Activated CD4-positive, alpha-beta T cell treated with anti-CD3 and anti-CD28 coated beads, Interleukin-2, amount 10 ng/mL, durations not matched to agents 24 days and 14 days (primary cell): ENCODE measurements at regions not wholly inside any gene's neighbourhood (a gene's known extent, or its start where the extent isn't known, plus 50 kb on each side); places are given as distances from the start of the nearest gene placed in this dataset.

Experiments used
- DNase-seq: peaks from one replicate; pipeline ENCODE4 v3.0.0; 2022
- H3K27ac Mint-ChIP-seq: one replicate; pipeline ENCODE4 v1.8.0; 2022; ENCODE audit warnings: mild to moderate bottlenecking, mixed read lengths
- H3K27me3 Mint-ChIP-seq: one replicate; pipeline ENCODE4 v1.8.0; 2022; ENCODE audit warnings: mixed read lengths
- H3K36me3 Mint-ChIP-seq: one replicate; pipeline ENCODE4 v1.8.0; 2022; ENCODE audit warnings: low read depth, mild to moderate bottlenecking, mixed read lengths
- H3K4me1 Mint-ChIP-seq: one replicate; pipeline ENCODE4 v1.8.0; 2021; ENCODE audit warnings: mixed read lengths
- H3K4me3 Mint-ChIP-seq: one replicate; pipeline ENCODE4 v1.8.0; 2022; ENCODE audit warnings: mild to moderate bottlenecking, moderate library complexity, mixed read lengths
- H3K9me3 Mint-ChIP-seq: one replicate; pipeline ENCODE4 v1.8.0; 2021; ENCODE audit warnings: mixed read lengths
- intact Hi-C: fragments of 100-400 bp; cut with micrococcal nuclease; formaldehyde crosslinking; loops from one replicate; pipeline ENCODE4 v1.15.1; 2023

DNA sequence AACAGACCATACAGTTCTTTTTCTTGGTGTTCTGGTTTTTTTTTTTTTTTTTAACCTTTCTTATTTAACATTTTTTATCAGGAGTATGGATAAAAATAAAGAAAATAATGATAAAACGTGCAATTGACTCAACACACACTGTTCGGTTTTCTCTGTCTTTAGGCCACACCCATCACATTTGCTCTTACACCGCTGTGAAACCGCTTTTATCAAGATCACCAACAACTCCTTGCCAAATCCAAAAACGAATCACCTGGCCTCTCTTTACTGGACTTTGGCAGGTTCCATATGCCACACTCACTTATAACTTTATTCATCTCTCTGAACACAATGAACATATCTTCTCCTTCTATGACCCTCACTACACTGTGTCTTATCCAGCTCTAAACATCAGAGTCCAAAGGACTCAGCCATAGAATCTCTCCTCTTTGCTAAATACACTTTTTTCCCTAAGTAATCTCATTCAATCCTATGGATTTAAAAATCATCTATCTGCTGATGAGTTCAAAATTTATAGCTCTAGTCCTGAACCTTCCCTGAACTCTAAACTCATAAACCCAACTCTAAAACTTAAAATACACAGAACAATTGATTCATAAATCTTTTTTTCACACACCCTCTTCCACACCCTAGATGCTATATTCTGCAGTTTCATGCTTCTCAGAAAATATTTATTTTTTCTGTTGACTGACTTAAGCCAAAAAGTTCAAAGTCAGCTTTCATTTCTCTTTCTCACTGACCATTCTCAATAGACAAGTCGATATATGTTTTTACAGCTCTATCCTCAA lies 800.6 kb upstream of the SOX9 start:
- peaks cover 3% of the 10 kb centered on the region for H3K9me3 Mint-ChIP-seq
- intact Hi-C loops = no loop called here
- H3K36me3 Mint-ChIP-seq = no peaks in the 10 kb centered on the region
- H3K4me1 Mint-ChIP-seq = no peaks in the 10 kb centered on the region
- no peak overlapping the region for H3K4me3 Mint-ChIP-seq
- DNase-seq = no peak
- no peak overlapping the region for H3K27ac Mint-ChIP-seq
- H3K27me3 Mint-ChIP-seq = no peaks in the 10 kb centered on the region

- no peaks in the 10 kb centered on the region for H3K4me1 Mint-ChIP-seq
- H3K4me3 Mint-ChIP-seq = no peak overlapping the region
- no peaks in the 10 kb centered on the region for H3K36me3 Mint-ChIP-seq
- H3K27ac Mint-ChIP-seq = no peak overlapping the region
- H3K27me3 Mint-ChIP-seq = no peaks in the 10 kb centered on the region
- intact Hi-C loops = no loop called here
- peaks cover 8% of the 10 kb centered on the region for H3K9me3 Mint-ChIP-seq
- DNase-seq = no peak
Observed at GRCh38 chr17:71325117-71325516, 795.7 kb upstream of the SOX9 start.

DNA sequence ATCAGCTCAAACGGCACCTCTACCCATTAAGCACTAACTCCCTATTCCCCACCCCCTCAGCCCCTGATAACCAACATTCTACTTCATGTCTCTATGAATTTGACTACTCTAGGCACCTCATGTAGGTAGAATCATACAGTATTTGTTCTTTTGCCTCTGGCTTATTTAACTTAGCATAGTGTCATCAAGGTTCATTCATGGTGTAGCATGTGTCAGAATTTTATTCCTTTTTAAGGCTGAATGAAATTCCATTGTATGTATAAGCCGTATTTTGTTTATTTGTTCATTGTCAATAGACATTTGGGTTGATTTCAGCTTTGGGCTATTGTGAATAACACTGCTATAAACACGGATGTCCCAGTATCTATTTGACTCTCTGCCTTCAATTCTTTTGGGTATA lies 794.9 kb upstream of the SOX9 start:
- Mint-ChIP-seq H3K27me3 (no peaks in the 10 kb centered on the region), H3K36me3 (no peaks in the 10 kb centered on the region), H3K4me3 (no peak overlapping the region), H3K9me3 (peaks cover 8% of the 10 kb centered on the region), H3K27ac (no peak overlapping the region), H3K4me1 (no peaks in the 10 kb centered on the region)
- intact Hi-C loops = no loop called here
- no peak for DNase-seq

- intact Hi-C loops = no loop called here
Observed at GRCh38 chr17:71327376-71328059, 793.3 kb upstream of the SOX9 start.

GRCh38 chr17:71329310-71330098 lies 791.3 kb upstream of the SOX9 start:
- H3K9me3 Mint-ChIP-seq = peaks cover 5% of the 10 kb centered on the region
- H3K27ac Mint-ChIP-seq = no peak overlapping the region
- H3K36me3 Mint-ChIP-seq = no peaks in the 10 kb centered on the region

More at GRCh38 chr17:71327376-71328059, 793.3 kb upstream of the SOX9 start:
- no peaks in the 10 kb centered on the region for H3K27me3 Mint-ChIP-seq
- H3K27ac Mint-ChIP-seq = no peak overlapping the region
- H3K36me3 Mint-ChIP-seq = no peaks in the 10 kb centered on the region
- peaks cover 5% of the 10 kb centered on the region for H3K9me3 Mint-ChIP-seq
- no peak for DNase-seq
- H3K4me3 Mint-ChIP-seq = no peak overlapping the region
- no peaks in the 10 kb centered on the region for H3K4me1 Mint-ChIP-seq

DNA sequence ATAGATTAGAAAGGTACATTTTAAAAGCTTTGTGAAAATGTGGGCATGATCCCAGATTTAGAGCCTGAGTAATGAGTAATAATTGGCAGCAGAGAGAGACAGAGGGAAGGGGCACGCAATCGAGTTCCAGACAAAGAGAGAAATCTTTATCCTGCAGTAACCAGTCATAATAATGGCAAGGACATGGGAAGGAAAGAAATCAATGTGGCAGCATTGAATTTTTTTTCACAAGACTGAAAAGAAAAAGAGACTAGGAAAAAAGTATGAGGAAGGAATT lies 790.8 kb upstream of the SOX9 start:
- Mint-ChIP-seq H3K4me3 (no peak overlapping the region), H3K27ac (no peak overlapping the region), H3K9me3 (peaks cover 5% of the 10 kb centered on the region), H3K36me3 (no peaks in the 10 kb centered on the region), H3K4me1 (no peaks in the 10 kb centered on the region), H3K27me3 (no peaks in the 10 kb centered on the region)
- no peak for DNase-seq
- intact Hi-C loops = no loop called here

More at GRCh38 chr17:71329310-71330098, 791.3 kb upstream of the SOX9 start:
- Mint-ChIP-seq H3K27me3 (no peaks in the 10 kb centered on the region), H3K4me1 (no peaks in the 10 kb centered on the region), H3K4me3 (no peak overlapping the region)
- no peak for DNase-seq
- intact Hi-C loops = no loop called here

GRCh38 chr17:71331754-71332325 lies 789.0 kb upstream of the SOX9 start:
- no peak for DNase-seq
- no peak overlapping the region for H3K27ac Mint-ChIP-seq
- H3K4me1 Mint-ChIP-seq = no peaks in the 10 kb centered on the region
- no peak overlapping the region for H3K4me3 Mint-ChIP-seq
- H3K9me3 Mint-ChIP-seq = peaks cover 5% of the 10 kb centered on the region
- intact Hi-C loops = no loop called here
- H3K27me3 Mint-ChIP-seq = no peaks in the 10 kb centered on the region
- H3K36me3 Mint-ChIP-seq = no peaks in the 10 kb centered on the region

DNA sequence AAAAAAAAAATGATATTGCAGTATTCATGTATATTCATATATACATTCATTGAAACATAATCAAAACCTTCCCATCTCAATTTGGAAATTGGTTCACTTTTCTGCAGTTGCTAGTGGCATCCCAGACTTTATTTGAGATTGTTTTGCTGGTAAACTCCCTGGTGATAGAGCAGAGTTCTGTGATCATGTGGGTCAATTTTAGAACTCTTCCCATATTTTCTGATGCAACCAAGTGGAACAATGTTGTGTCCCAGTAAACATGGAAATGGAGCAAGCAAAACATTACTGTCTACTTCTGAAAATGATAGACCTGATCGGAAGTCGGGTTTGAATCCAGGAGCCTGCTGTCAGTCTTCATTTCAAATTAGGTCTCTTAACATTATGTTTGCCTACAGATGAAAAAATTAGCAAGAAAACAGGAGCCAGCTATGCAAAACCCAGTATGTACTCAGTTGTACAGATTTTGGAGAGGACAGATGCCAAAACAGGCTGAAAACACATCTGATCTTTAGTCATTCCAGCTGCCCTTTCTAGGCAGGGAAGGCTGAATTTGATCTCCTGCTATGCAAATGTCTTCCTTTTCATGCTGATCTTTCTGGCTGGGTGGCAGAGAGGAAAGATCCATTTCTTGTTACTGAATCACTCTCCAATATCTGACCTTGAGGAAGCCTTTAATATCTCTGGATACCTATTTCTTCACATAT lies 786.6 kb upstream of the SOX9 start:
- H3K27me3 Mint-ChIP-seq = no peaks in the 10 kb centered on the region
- H3K27ac Mint-ChIP-seq = no peak overlapping the region
- intact Hi-C loops = no loop called here
- no peaks in the 10 kb centered on the region for H3K36me3 Mint-ChIP-seq
- H3K9me3 Mint-ChIP-seq = no peaks in the 10 kb centered on the region
- no peaks in the 10 kb centered on the region for H3K4me1 Mint-ChIP-seq
- DNase-seq = no peak
- no peak overlapping the region for H3K4me3 Mint-ChIP-seq

- Mint-ChIP-seq H3K9me3 (no peaks in the 10 kb centered on the region), H3K4me3 (no peak overlapping the region), H3K27ac (no peak overlapping the region), H3K27me3 (no peaks in the 10 kb centered on the region), H3K36me3 (no peaks in the 10 kb centered on the region), H3K4me1 (no peaks in the 10 kb centered on the region)
- no peak for DNase-seq
- intact Hi-C loops = no loop called here
Observed at GRCh38 chr17:71335212-71335611, 785.6 kb upstream of the SOX9 start.

GRCh38 chr17:71337938-71338337 lies 782.9 kb upstream of the SOX9 start:
- H3K9me3 Mint-ChIP-seq = no peaks in the 10 kb centered on the region
- no peak overlapping the region for H3K27ac Mint-ChIP-seq
- H3K4me3 Mint-ChIP-seq = no peak overlapping the region
- H3K36me3 Mint-ChIP-seq = no peaks in the 10 kb centered on the region
- DNase-seq = no peak
- no peaks in the 10 kb centered on the region for H3K27me3 Mint-ChIP-seq
- intact Hi-C loops = no loop called here
- H3K4me1 Mint-ChIP-seq = no peaks in the 10 kb centered on the region

- intact Hi-C loops = no loop called here
- H3K9me3 Mint-ChIP-seq = no peaks in the 10 kb centered on the region
- H3K27me3 Mint-ChIP-seq = no peaks in the 10 kb centered on the region
- no peaks in the 10 kb centered on the region for H3K4me1 Mint-ChIP-seq
- no peak for DNase-seq
- no peak overlapping the region for H3K27ac Mint-ChIP-seq
- no peak overlapping the region for H3K4me3 Mint-ChIP-seq
- no peaks in the 10 kb centered on the region for H3K36me3 Mint-ChIP-seq
Observed at GRCh38 chr17:71338396-71338795, 782.4 kb upstream of the SOX9 start.

GRCh38 chr17:71339206-71339605 lies 781.6 kb upstream of the SOX9 start:
- no peak overlapping the region for H3K4me3 Mint-ChIP-seq
- intact Hi-C loops = no loop called here
- DNase-seq = no peak
- no peaks in the 10 kb centered on the region for H3K9me3 Mint-ChIP-seq
- no peaks in the 10 kb centered on the region for H3K27me3 Mint-ChIP-seq
- no peaks in the 10 kb centered on the region for H3K4me1 Mint-ChIP-seq
- no peak overlapping the region for H3K27ac Mint-ChIP-seq
- no peaks in the 10 kb centered on the region for H3K36me3 Mint-ChIP-seq

DNA sequence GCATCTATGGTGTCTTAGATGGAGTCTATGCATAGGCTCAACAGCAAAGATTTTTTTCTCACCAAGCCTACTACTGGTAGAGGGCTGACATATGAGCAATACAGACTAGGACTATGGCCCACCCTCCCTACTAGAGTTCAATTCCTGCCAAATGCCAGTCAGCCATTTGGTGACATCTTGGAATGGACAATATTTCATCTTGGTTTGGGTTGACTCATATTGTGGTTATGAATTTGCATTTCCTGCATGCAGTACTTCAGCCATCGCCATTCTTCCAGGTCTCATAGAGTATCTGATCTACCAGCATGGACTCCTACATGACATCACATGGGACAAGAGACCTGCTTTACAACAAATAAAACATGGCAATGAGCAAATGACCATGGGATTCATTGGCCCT lies 778.1 kb upstream of the SOX9 start:
- H3K27me3 Mint-ChIP-seq = no peaks in the 10 kb centered on the region
- H3K4me1 Mint-ChIP-seq = no peaks in the 10 kb centered on the region
- H3K36me3 Mint-ChIP-seq = no peaks in the 10 kb centered on the region
- no peak overlapping the region for H3K27ac Mint-ChIP-seq
- no peaks in the 10 kb centered on the region for H3K9me3 Mint-ChIP-seq
- no peak for DNase-seq
- H3K4me3 Mint-ChIP-seq = no peak overlapping the region
- intact Hi-C loops = no loop called here
